MV-4-11 (cell line): ENCODE measurements at regions not wholly inside any gene's neighbourhood (a gene's known extent, or its start where the extent isn't known, plus 50 kb on each side); places are given as distances from the start of the nearest gene placed in this dataset.
A peak's percentile ranks its signal among the peaks of the same experiment; 100 is the strongest.

ENCODE experiments used
- DNase-seq: peaks from one replicate; lab custom pipeline; 2025; lab: John Stamatoyannopoulos, UW

DNA sequence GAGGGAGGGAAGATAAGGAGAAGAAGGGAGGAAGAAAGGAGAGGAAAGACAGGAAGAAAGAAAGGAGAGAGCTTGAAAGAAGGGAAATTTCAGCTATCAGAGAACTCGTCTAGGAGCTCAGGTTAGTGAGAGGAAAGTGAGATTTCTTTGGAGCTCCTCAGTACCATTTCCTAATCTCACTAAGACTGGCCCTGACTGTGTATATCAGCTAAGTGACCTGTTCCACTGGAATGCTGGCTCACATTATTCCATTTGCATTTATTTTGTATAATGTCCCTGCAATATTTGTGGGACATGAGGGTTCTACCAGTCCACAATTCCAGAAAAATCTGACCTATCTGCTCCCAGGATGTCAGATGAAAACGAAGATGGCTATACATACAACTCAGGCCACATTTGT is 114.7 kb upstream of the CELF2 start:
- no peak for DNase-seq

- no peak for DNase-seq
These were observed 114.1 kb upstream of the CELF2 start for GRCh38 chr10:10903620-10904019.

- no peak for DNase-seq
These were observed 107.0 kb upstream of the CELF2 start for GRCh38 chr10:10910634-10911033.

DNA sequence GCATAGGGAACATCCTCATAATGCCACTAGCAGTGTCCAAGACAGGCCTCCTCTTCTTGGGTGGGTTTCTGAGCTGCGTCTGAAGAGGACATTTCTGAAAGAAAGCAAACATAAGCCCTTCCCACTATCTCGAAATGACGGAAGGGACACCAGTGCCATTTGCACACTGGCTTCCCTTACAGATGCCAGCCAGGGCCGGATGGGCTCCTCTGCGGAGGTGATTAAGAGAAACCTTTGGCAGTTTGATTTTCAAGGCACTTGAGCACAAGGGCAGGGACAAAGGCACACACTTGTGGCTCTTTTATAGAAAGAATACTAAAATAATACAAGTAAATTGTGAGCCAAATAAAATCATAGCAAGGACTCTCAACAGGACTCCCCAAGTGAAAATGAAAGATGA is 106.6 kb upstream of the CELF2 start:
- DNase-seq, result no peak

GRCh38 chr10:10911471-10911921 is 106.2 kb upstream of the CELF2 start:
- DNase-seq, result peak; percentile 78

GRCh38 chr10:10914144-10914543 is 103.5 kb upstream of the CELF2 start:
- no peak for DNase-seq

DNA sequence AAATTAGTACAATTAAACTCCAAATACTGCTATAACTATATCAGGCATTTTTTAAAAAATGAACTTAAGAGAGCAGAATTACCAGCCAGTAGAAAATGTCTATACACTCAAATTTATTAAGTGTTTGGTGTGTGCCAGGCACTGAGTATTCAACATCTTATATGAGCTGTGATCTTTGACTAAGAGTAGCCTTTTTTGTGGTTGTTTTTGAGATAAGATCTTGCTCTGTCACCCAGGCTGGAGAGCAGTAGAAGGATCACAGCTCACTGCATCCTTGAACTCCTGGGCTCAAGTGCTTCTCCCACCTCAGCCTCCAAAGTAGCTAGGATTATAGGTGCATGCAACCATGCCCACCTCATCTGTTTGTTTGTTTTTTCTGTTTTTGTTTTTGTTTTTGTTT is 102.5 kb upstream of the CELF2 start:
- no peak for DNase-seq

- no peak for DNase-seq
These were observed 100.6 kb upstream of the CELF2 start for GRCh38 chr10:10917031-10917430.

DNA sequence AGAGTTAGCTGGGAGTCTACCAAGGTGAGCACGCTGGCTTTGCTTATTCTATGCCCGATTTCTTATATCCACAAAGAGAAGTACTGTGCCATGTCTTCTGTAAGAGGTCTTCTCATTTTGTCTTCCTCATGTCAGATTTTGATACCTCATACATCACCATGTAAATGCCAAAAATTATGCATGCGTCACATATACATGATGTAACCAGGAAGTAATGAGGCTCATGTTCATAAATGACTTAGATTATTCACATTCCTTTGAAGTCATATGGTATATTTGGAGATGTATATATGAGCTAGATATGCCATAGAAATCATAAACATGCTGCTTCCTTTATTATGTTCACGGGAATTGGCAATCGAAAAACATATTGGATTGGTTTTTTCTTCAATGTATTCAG is 97.7 kb upstream of the CELF2 start:
- no peak for DNase-seq

DNA sequence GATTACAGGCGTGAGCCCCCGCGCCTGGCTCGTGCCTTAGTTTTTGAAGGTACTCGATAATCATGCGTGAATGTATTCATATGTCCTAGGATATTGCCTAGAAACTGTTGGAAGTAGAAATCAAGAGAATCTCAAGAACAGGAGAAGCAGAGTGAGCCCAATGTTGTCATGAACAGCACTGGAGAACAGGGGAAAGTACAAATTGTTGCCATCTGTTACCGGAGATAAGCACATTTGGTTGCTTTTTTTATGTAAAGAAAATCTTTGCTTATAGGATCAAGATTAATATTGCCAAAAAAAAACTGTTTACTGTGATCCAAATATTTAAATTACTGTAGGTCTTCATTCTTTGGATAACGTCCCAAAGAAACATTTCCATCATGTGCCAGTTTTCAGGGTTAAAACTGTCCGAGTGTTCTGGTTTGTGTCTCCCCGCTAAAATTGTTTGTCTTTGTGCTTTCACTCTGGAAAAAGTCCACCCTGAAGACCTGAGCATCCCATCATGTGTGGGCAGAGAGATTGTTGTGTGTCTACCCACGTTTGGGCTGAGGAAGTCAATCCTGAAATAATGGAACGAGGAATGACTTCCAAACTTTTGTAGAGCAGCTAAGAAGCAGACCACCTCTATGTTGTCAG is 95.7 kb upstream of the CELF2 start:
- DNase-seq, result no peak

DNA sequence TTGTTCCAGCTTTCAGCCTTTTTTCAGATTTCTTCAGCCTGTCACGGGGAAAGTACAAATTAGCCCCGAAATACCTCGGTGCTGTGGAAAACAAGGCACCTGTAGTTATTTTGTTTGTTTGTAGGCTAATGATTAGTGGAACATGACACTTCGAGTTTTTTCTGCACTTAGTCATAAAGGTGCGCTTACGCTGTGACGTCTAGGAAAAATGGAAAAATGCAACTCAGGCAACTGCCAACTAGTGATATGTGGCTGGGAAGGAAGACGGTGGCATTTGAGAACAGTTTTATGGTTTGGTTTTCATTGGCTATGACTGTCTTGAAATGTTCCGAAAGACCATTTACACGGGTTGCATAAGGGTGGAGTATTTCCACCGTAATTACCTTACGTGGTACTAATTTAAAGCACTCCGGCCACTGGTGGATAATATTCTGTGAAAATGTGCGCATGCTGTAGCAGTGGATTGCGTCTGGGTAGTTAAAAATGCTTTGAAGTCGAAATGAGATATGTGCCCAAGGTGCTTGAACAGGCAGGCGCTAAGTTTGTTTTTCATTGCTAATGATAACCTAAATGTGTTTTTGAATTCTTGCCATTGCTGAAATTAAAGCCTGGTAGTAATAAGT is 94.5 kb upstream of the CELF2 start:
- DNase-seq, result no peak

- no peak for DNase-seq
These were observed 92.0 kb upstream of the CELF2 start for GRCh38 chr10:10925667-10926066.

DNA sequence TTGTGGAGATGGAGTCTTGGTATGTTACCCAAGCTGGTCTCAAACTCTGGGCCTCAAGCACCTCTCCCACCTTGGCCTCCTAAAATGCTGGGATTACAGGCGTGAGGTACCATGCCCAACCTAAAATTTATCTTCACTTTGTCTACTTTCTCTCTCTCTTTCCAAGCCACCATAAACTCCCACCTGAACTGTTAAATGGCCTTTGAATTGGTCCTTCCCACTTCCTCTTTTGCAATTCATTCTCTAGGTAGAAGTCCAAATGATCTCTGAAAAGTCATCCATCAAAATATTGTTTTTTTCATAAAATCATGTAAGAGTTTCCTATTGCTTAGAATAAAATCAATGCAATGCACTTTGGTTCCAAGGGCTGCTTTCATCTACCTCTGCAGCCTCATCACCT is 90.1 kb upstream of the CELF2 start:
- DNase-seq, result no peak

- no peak for DNase-seq
These were observed 86.5 kb upstream of the CELF2 start for GRCh38 chr10:10930979-10931743.

DNA sequence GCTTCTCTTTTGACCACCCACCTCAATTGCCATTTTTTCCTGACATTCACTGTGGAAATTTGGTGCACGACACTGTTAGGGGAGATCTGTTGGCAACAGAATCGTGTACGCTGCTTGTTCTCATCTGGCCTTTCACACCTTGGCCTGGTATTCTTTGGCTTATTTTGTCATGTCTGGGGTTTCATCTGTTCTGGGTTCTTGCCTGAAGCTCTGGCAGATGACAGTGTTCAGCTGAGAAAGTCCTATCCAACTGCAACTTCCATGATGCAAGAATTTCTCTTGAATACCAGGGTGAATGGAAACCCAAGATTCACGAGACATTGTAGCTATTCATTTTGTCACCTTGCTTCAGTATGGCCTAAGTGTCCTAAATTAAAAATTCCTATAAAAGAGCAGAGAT is 82.6 kb upstream of the CELF2 start:
- DNase-seq, result no peak

DNA sequence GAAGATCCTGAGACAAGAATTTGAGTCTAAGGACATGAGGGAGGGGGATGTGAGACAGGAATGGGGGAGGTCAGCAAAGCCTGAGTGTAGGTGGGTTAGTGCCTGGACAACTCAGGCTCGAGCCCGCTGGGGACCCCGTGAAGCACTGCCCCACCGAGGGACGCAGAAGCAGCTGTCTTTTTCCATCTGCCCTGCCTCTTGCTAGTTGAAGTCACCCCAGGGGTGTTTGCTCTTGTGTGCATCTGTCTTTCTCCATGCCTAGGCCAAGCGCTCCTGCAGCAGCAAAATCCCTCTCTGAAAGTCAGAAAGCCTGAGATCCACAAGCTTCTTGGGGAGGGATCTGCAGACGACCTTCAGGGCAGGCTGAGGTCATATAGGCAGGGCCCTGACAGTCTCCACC is 79.0 kb upstream of the CELF2 start:
- DNase-seq, result no peak

GRCh38 chr10:10941127-10941730 is 76.4 kb upstream of the CELF2 start:
- no peak for DNase-seq

DNA sequence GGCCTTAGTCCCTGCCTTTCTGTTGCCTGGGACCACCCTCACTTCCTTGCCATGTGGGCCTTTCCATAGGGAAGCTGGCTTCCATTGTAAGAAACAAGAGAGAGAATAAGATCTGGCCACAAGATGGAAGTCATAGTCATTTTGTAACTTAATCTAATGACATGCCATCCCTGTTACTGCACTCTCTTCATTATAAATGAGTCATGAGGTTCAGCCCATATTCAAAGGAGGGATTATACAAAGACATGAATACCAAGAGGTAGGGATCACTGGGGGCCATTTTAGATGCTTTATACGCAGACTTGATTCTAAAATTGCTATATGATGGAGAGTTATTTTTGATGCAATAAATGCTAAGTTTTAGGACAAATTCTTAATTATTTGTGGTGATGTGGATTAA is 75.2 kb upstream of the CELF2 start:
- no peak for DNase-seq

- DNase-seq, result no peak
These were observed 71.6 kb upstream of the CELF2 start for GRCh38 chr10:10946081-10946480.

DNA sequence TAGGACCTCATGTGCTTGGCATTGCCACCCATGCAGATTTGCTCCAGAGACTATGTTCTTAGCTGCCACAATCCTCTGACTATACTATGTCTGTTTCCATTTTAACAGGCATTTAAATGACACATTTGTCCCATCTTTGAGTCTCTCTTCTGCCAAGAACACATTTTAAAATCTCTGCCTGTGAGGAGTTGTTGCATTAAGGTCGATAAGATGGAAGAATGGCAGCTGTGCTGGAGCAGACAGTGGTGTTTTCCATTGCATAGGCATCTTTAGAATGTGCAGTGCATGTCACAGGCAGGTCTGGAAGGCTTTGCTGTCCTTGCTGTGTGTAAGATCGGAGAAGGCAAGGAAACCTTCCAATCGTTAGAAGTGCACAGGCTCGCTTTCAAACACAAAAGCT is 70.9 kb upstream of the CELF2 start:
- no peak for DNase-seq

- DNase-seq, result no peak
These were observed 66.0 kb upstream of the CELF2 start for GRCh38 chr10:10951675-10952074.

GRCh38 chr10:10952800-10953199 is 64.9 kb upstream of the CELF2 start:
- DNase-seq, result no peak
